Dendritic cell treated with granulocyte-macrophage colony-stimulating factor and Interleukin-4, amounts not matched to agents 40 ng/mL and 50 ng/mL, for 4 days (primary cell): ENCODE measurements at regions not wholly inside any gene's neighbourhood (a gene's known extent, or its start where the extent isn't known, plus 50 kb on each side); places are given as distances from the start of the nearest gene placed in this dataset.

Source experiments
- H3K27ac Mint-ChIP-seq: one replicate; pipeline ENCODE4 v1.8.0; 2022; ENCODE audit warnings: mild to moderate bottlenecking, mixed read lengths
- H3K27me3 Mint-ChIP-seq: one replicate; pipeline ENCODE4 v1.8.0; 2022; ENCODE audit warnings: mild to moderate bottlenecking, mixed read lengths
- H3K36me3 Mint-ChIP-seq: one replicate; pipeline ENCODE4 v1.8.0; 2022; ENCODE audit warnings: low read depth, mixed read lengths
- H3K4me1 Mint-ChIP-seq: one replicate; pipeline ENCODE4 v1.8.0; 2022; ENCODE audit warnings: low read depth, mixed read lengths
- H3K4me3 Mint-ChIP-seq: one replicate; pipeline ENCODE4 v1.8.0; 2022; ENCODE audit warnings: mild to moderate bottlenecking, moderate library complexity, mixed read lengths
- H3K9me3 Mint-ChIP-seq: one replicate; pipeline ENCODE4 v1.8.0; 2022; ENCODE audit warnings: mixed read lengths
- intact Hi-C: fragments of 100-400 bp; cut with micrococcal nuclease; formaldehyde crosslinking; loops from one replicate; pipeline ENCODE4 v1.15.0; 2022

DNA sequence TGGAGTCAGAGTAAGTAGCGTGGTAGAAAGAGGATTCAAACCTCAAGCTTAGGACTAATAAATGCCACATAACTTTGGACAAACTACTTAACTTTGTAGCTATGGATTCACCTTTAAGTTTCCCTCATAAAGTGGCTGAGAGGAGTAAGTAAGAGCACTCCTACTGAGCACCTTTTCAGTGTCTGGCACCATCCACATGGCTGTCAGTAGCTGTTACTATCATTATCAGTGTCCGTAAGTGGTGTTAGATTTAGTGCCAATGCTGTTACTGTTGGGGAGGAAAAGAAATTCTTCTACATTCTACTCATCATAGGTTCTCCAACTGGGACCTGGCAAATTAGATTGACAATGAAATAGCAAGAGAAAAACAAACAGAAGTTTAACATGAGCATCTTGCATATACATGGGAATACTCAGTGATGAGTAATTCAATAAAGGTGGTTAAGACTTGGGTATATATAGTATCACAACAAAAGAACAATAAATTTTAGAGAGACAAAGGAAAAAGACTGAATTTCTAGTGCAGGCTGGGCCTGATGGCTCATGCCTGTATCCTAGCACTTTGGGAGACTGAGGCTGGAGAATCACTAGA, 165.6 kb upstream of the NBEA start:
- Mint-ChIP-seq H3K4me1 (no peaks in the 10 kb centered on the region), H3K27me3 (no peaks in the 10 kb centered on the region), H3K4me3 (no peak overlapping the region), H3K9me3 (peaks cover 26% of the 10 kb centered on the region), H3K27ac (no peak overlapping the region), H3K36me3 (no peaks in the 10 kb centered on the region)
- intact Hi-C loops: no loop called here

DNA sequence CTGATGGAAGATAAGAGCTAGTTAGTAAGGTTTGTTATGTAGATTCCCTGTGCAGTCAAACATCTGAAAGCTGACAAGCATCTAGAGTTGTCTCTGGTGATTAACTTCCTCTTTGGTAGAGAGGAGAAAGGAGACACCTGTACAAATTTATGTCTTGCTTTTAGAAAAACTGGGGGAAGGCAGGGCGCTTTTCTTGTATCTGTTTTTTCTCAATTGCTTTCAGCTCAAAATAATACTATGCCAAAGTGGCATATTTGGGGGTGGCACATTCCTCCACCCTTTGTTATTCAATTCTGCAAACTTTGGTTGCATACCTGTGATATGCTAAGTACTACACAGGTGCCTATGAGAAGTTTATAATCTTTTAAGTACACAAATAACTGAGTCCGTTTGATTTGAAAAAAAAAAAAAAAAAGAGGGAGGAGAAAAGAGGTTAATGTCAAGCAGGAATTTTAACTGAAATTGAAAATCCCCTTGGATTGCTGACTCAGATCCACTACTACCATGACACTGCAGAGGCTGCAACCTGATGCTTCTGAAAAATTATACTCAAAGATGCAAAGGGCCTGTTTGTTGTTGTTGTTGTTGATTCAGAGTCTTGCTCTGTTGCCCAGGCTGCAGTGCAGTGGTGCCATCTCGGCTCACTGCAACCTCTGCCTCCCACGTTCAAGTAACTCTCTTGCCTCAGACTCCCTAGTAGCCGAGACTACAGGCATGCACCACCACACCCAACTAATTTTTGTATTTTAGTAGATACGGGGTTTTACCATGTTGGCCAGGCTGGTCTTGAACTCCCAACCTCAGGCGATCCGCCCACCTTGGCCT, 164.8 kb upstream of the NBEA start:
- intact Hi-C loops: no loop called here
- Mint-ChIP-seq H3K27ac (no peak overlapping the region), H3K36me3 (no peaks in the 10 kb centered on the region), H3K9me3 (peaks cover 34% of the 10 kb centered on the region), H3K4me1 (no peaks in the 10 kb centered on the region), H3K27me3 (no peaks in the 10 kb centered on the region), H3K4me3 (no peak overlapping the region)

DNA sequence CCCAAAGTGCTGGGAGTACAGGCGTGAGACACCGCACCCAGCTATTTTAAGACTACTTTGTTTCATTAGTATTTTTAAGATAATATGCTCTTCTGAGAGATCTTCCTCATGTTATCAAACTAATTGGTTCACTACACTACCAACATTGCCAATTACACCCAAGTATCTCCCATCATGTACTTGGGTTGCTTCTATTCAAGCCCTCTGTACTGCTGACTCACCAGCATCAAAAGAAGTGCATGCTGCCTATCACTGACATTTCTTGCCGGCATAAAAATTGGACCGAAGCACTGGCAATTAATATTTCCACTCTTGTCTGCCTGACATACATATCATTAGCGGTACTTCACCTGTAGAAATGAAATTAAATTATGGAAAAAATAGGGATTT, 164.2 kb upstream of the NBEA start:
- H3K4me3 Mint-ChIP-seq: no peak overlapping the region
- intact Hi-C loops: no loop called here
- no peaks in the 10 kb centered on the region for H3K27me3 Mint-ChIP-seq
- H3K27ac Mint-ChIP-seq: no peak overlapping the region
- peaks cover 39% of the 10 kb centered on the region for H3K9me3 Mint-ChIP-seq
- no peaks in the 10 kb centered on the region for H3K4me1 Mint-ChIP-seq
- no peaks in the 10 kb centered on the region for H3K36me3 Mint-ChIP-seq

DNA sequence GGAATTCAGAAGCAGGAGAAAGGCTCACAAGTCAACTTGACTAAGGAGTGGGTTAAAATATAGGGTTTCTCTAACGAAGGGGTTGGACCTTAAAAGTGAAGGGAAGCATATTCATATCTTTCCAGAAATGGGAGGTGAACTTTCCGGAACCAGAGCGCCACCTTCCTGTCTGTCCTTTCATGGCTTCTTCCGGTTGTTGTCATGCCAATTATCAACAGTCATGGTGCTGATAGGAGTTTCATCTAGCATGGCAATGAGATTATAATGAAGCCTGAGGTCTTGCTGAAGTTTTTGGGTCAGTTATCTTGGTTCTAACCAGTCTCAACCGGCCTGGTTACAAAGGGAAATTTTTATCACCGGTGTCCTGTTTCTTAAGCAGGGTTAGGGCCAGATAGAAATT, 162.9 kb upstream of the NBEA start:
- Mint-ChIP-seq H3K4me1 (no peaks in the 10 kb centered on the region), H3K9me3 (peaks cover 39% of the 10 kb centered on the region), H3K36me3 (no peaks in the 10 kb centered on the region), H3K27me3 (no peaks in the 10 kb centered on the region), H3K4me3 (no peak overlapping the region), H3K27ac (no peak overlapping the region)
- intact Hi-C loops: no loop called here

DNA sequence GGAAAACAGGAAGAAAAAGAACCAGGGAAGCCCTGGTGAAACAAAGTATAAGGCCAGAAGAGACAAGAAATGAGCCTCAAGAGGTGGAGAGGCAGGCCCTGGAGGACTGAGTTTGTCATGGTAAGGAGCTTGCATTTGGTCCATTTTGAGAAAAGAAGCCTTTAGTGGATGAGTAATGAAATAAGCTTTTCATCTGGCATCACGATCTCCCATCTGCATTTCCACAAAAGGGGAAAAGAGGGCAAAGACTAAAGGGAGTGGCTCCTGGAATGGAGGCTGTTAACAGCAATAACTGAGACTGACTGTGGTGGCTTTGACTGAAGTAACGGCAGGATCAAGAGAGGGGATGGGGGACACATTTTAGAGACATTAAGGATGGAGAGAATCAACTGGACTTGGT, 148.8 kb upstream of the NBEA start:
- intact Hi-C loops: no loop called here
- Mint-ChIP-seq H3K9me3 (peaks cover 65% of the 10 kb centered on the region), H3K27me3 (no peaks in the 10 kb centered on the region), H3K36me3 (no peaks in the 10 kb centered on the region), H3K4me1 (no peaks in the 10 kb centered on the region), H3K27ac (no peak overlapping the region), H3K4me3 (no peak overlapping the region)

DNA sequence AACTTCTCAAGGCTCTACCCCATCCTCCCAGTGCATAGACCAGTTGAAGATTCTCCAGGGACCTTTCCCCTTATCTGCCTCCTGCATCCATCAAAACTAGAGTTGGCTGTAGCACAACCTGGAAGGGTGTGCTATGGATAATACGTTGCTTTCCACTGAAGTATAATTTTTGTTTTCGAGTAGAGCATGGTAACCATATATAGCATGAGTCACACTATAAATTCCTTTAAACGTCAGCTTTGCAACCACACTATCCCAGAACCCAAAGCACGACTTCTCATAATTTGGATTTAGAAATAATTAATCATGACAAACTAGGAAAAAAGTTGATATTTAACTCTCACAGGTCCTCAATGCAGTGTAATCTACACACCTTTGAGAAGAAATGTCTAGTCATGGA, 138.3 kb upstream of the NBEA start:
- H3K4me1 Mint-ChIP-seq: no peaks in the 10 kb centered on the region
- no peaks in the 10 kb centered on the region for H3K36me3 Mint-ChIP-seq
- H3K27ac Mint-ChIP-seq: no peak overlapping the region
- intact Hi-C loops: no loop called here
- no peaks in the 10 kb centered on the region for H3K27me3 Mint-ChIP-seq
- peaks cover 43% of the 10 kb centered on the region for H3K9me3 Mint-ChIP-seq
- no peak overlapping the region for H3K4me3 Mint-ChIP-seq

DNA sequence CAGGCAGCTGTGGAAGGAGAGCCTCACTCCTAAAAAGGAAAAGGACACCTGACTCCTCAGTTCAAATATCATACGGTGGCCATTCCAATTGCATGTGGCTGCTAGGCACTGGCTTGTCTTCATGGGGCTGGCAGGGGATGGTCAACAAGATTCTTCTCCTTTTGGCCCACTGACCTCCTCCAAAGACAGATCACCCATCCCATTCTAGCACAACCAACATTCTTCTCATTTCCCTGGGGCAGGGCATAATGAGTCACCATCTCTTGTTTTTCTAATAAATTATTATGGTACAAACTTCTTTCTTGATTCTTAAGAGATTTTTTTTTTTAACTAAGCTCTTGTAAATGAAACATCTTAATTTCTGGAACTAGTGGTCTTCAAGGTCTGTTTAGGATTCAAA, 136.7 kb upstream of the NBEA start:
- Mint-ChIP-seq H3K27ac (no peak overlapping the region), H3K27me3 (no peaks in the 10 kb centered on the region), H3K36me3 (no peaks in the 10 kb centered on the region), H3K4me3 (no peak overlapping the region), H3K9me3 (peaks cover 29% of the 10 kb centered on the region), H3K4me1 (no peaks in the 10 kb centered on the region)
- intact Hi-C loops: no loop called here

DNA sequence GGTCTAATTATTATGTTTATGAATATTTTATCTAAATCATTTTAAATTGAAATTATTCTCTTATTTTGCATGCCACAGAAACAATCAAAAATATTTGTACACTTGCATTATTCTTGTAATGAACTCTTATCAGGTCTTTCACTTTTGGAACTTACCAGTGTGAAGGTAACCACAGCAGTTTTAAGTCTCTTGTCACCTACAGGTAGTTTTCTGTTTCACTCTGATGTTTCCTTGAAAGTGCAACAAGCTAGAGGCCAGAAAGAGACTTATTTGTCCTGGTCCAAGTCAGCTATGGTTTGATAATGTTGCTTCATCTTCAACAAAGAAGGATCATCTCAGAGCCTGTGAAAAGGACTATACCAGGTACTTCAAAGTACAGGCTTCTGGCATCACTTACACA, 133.4 kb upstream of the NBEA start:
- intact Hi-C loops: no loop called here
- H3K27ac Mint-ChIP-seq: no peak overlapping the region
- no peaks in the 10 kb centered on the region for H3K36me3 Mint-ChIP-seq

DNA sequence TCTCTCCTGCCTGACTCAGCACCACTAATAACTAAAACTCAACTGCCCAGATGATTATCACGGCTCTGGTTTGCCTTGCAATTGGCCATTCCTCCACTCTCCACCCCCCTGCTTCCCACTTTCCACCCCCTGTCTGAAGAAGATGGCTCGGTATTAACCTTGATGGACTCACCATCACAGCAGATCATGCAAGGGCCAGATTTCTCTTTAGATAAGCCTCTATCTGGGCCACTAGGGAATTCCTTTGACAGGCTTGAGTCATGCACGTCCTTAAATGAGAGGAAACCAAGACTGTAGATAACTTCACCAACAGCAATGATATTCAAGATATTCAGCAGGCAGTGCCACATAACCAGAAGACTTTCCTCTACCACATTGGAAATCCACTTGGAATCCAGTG, 131.1 kb upstream of the NBEA start:
- Mint-ChIP-seq H3K4me1 (no peaks in the 10 kb centered on the region), H3K27me3 (no peaks in the 10 kb centered on the region), H3K27ac (no peak overlapping the region), H3K36me3 (no peaks in the 10 kb centered on the region), H3K4me3 (no peak overlapping the region), H3K9me3 (peaks cover 44% of the 10 kb centered on the region)
- intact Hi-C loops: no loop called here

More for the DNA sequence above, 133.4 kb upstream of the NBEA start:
- Mint-ChIP-seq H3K4me3 (no peak overlapping the region), H3K4me1 (no peaks in the 10 kb centered on the region), H3K9me3 (peaks cover 34% of the 10 kb centered on the region), H3K27me3 (no peaks in the 10 kb centered on the region)

DNA sequence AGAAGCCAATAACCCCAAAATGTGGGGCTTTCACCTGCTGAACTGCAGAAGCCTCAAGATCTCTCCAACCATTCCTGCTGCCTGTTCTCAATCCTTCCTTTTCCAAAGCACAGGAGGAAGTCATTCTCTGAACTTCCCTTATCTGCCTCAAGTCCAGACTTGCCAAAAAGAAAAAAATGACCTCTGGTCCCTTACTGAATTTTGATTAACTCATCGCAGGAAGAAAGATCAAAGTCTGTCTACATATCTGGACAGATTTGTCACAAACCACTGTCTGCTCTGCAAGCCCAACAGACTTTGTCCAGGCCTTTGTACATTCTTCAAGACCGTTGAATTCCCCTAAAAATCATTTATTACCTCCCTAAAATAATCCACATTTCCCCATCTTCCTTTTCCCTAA, 126.5 kb upstream of the NBEA start:
- Mint-ChIP-seq H3K4me1 (no peaks in the 10 kb centered on the region), H3K4me3 (no peak overlapping the region), H3K36me3 (no peaks in the 10 kb centered on the region), H3K9me3 (peaks cover 57% of the 10 kb centered on the region), H3K27me3 (no peaks in the 10 kb centered on the region), H3K27ac (no peak overlapping the region)
- intact Hi-C loops: no loop called here

DNA sequence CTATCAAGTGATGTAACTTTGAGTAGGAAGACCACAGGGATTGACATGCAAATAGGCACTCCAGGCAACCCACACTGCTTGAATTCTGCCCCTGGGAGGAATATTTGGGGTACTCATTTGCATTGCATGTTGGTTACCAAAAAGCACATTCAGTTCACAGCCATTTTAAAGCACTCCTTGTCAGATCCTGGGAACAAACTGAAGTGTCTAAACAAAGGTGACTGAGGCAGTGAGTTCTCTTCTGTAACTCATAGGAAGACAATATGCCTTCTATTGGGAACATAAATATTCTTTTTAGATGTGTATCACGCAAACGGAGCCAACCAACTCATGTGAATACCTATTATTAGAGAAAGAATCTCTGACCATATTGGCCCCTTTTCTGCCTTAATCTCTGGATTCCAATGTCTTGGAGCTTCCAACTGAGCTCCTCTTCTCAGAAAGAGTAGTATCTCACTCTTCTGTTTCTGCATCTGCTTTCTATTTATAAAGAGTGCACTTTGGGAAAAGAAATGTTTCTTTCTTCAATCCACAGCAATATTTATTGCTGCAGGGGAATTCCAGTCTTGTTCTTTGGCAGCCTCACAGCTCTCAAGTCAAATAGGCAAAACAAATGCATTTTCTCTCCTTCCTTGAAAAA, 125.7 kb upstream of the NBEA start:
- intact Hi-C loops: no loop called here
- no peak overlapping the region for H3K27ac Mint-ChIP-seq
- no peaks in the 10 kb centered on the region for H3K4me1 Mint-ChIP-seq

DNA sequence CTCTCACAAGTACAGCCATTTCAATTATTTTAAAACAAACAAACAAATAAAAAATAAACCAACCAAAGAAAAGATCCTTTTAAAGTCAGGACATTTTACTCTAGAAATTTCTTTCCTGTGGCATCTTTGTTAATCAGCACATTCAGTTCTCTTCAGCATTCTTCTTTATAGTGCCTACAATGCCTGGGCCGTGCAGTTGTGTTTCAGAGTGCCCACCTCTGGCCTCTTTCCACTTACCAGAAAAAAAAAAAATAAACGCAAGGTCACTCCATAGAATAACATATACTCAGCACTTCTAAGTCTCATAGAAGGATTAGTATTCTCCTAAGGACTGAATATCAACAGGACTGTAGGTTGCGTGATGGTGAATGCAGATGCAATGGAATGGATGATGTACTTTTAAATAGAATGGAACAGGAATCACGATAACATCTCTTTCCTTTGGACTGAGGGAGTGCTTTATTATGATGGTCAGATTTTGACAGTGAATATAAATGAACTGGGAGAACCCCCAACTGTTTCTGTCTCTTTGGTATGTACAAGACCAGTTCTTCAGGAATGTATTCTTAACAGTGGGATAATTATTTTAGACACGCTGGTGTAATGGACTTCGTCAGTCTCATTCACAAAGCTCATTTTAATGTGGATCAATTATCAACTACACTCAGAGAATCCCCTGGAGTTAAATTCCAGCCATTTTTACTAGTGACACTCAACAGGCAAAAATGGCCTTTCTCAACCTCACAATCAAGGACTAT, 125.0 kb upstream of the NBEA start:
- intact Hi-C loops: no loop called here
- Mint-ChIP-seq H3K4me3 (no peak overlapping the region), H3K27me3 (no peaks in the 10 kb centered on the region), H3K4me1 (no peaks in the 10 kb centered on the region), H3K27ac (no peak overlapping the region), H3K9me3 (peaks cover 43% of the 10 kb centered on the region), H3K36me3 (no peaks in the 10 kb centered on the region)

More for the DNA sequence above, 125.7 kb upstream of the NBEA start:
- H3K9me3 Mint-ChIP-seq: peaks cover 50% of the 10 kb centered on the region
- no peaks in the 10 kb centered on the region for H3K36me3 Mint-ChIP-seq
- H3K27me3 Mint-ChIP-seq: no peaks in the 10 kb centered on the region
- no peak overlapping the region for H3K4me3 Mint-ChIP-seq

DNA sequence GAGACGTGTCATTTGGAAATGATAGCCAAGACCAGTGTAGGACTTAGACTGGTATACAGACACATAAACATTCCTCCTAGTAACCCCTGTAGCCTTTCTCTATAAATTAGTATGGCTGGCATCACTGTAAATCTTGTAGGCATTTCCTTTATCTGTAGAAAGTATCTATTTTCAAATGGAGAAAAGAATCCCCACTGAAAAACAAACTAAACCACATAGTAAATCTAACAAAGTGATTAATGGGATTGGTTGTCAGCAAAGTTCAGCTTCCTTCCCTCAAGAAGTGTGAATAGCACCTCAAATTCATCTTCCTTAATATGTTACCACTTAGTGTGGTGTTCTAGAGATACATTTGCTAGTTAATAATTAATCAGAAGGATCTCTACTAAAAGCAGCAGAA, 119.4 kb upstream of the NBEA start:
- intact Hi-C loops: no loop called here
- Mint-ChIP-seq H3K4me1 (no peaks in the 10 kb centered on the region), H3K27me3 (no peaks in the 10 kb centered on the region), H3K27ac (no peak overlapping the region), H3K4me3 (no peak overlapping the region), H3K36me3 (no peaks in the 10 kb centered on the region), H3K9me3 (peaks cover 19% of the 10 kb centered on the region)

DNA sequence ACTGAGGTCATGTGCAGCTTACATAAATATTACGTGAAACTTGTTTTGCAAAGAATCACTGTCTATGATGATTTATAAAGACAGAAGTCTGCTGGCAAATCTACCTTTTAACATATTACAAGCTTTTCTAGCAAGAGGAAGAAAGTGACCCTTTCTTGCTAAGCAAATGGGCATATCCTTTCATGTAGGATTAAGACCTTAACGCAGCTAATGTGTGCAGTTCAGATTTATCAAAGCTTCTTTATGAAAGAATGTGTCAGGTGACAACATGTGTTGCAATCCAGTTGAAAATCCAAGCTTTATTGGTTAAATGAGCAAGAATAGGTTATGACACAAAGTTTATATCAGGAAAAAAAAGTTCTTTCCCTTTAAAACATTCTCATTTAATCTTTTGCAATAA, 115.6 kb upstream of the NBEA start:
- Mint-ChIP-seq H3K36me3 (no peaks in the 10 kb centered on the region), H3K27me3 (no peaks in the 10 kb centered on the region), H3K4me3 (no peak overlapping the region), H3K4me1 (no peaks in the 10 kb centered on the region), H3K9me3 (peaks cover 22% of the 10 kb centered on the region), H3K27ac (no peak overlapping the region)
- intact Hi-C loops: no loop called here
